MM.1S (cell line): ENCODE measurements at regions not wholly inside any gene's neighbourhood (a gene's known extent, or its start where the extent isn't known, plus 50 kb on each side); places are given as distances from the start of the nearest gene placed in this dataset.
A peak's percentile ranks its signal among the peaks of the same experiment; 100 is the strongest.

Experiments
- DNase-seq: peaks from one replicate; pipeline ENCODE4 v3.0.0-alpha.2; 2015
- H2AFZ ChIP-seq: fragments of 300-600 bp; sonication (generic); 2 replicates; pipeline ENCODE4 v1.6.0; 2016; ENCODE audit warnings: antibody characterized with exemption, low read length
- H3F3A ChIP-seq: fragments of 300-600 bp; sonication (generic); 2 replicates; pipeline ENCODE4 v1.6.1; 2016; ENCODE audit warnings: mild to moderate bottlenecking, antibody characterized with exemption, low read length, moderate library complexity, mixed read lengths; ENCODE audit not compliant: insufficient read depth
- H3K27ac ChIP-seq: fragments of 300-600 bp; sonication (generic); 2 replicates; pipeline ENCODE4 v1.5.1; 2016; ENCODE audit warnings: mild to moderate bottlenecking, low read length
- H3K27me3 ChIP-seq: fragments of 300-600 bp; sonication (generic); replicated peaks from 2 replicates; pipeline ENCODE4 v1.6.0; 2016; ENCODE audit warnings: low read length; ENCODE audit not compliant: insufficient read depth
- H3K36me3 ChIP-seq: fragments of 300-600 bp; sonication (generic); replicated peaks from 2 replicates; pipeline ENCODE4 v1.6.1; 2016; ENCODE audit warnings: mild to moderate bottlenecking, low read length, mixed read lengths; ENCODE audit not compliant: insufficient read depth
- H3K4me1 ChIP-seq: fragments of 300-600 bp; sonication (generic); 2 replicates; pipeline ENCODE4 v1.6.1; 2016; ENCODE audit warnings: low read length, mixed read lengths
- H3K4me2 ChIP-seq: fragments of 300-600 bp; sonication (generic); 2 replicates; pipeline ENCODE4 v1.6.0; 2016; ENCODE audit warnings: low read depth, low read length
- H3K4me3 ChIP-seq: fragments of 300-600 bp; sonication (generic); 2 replicates; pipeline ENCODE4 v1.5.1; 2016; ENCODE audit warnings: low read length, mixed read lengths
- H3K79me2 ChIP-seq: fragments of 300-600 bp; sonication (generic); 2 replicates; pipeline ENCODE4 v1.6.1; 2016; ENCODE audit warnings: mixed run types, low read length, mixed read lengths
- H3K9ac ChIP-seq: fragments of 300-600 bp; sonication (generic); 2 replicates; pipeline ENCODE4 v1.6.1; 2016; ENCODE audit warnings: low read length, mixed read lengths
- H3K9me2 ChIP-seq: fragments of 300-600 bp; sonication (generic); replicated peaks from 2 replicates; pipeline ENCODE4 v1.6.1; 2016; ENCODE audit warnings: mild to moderate bottlenecking, low read length, mixed read lengths; ENCODE audit not compliant: insufficient read depth
- H3K9me3 ChIP-seq: fragments of 300-600 bp; sonication (generic); replicated peaks from 2 replicates; pipeline ENCODE4 v1.6.1; 2016; ENCODE audit warnings: mild to moderate bottlenecking, low read length, mixed read lengths; ENCODE audit not compliant: insufficient read depth
- H4K20me1 ChIP-seq: fragments of 300-600 bp; sonication (generic); 2 replicates; pipeline ENCODE4 v1.6.1; 2016; ENCODE audit warnings: mild to moderate bottlenecking, low read length, moderate library complexity, mixed read lengths; ENCODE audit not compliant: insufficient read depth
- CTCF ChIP-seq: fragments of 300-600 bp; sonication (generic); IDR thresholded peaks from 2 replicates; pipeline ENCODE4 v1.5.1; 2016; ENCODE audit warnings: antibody characterized with exemption, low read length, mixed read lengths
- EZH2 ChIP-seq: fragments of 300-600 bp; sonication (generic); optimal IDR thresholded peaks from 2 replicates; pipeline ENCODE3; 2017; ENCODE audit warnings: low read depth, mild to moderate bottlenecking, antibody characterized with exemption, low read length, mixed read lengths
- EZH2phosphoT487 ChIP-seq: fragments of 300-600 bp; sonication (generic); IDR thresholded peaks from 2 replicates; pipeline ENCODE4 v1.6.1; 2018; ENCODE audit warnings: antibody characterized with exemption, low read length

- Histone ChIP-seq H3F3A (no peaks in the 10 kb centered on the region), H4K20me1 (no peaks in the 10 kb centered on the region), H3K9me3 (no peaks in the 10 kb centered on the region), H3K4me1 (no peaks in the 10 kb centered on the region), H3K36me3 (no peaks in the 10 kb centered on the region), H3K27me3 (no peaks in the 10 kb centered on the region), H3K4me3 (no peak overlapping the region), H2AFZ (no peak overlapping the region), H3K27ac (no peak overlapping the region), H3K9ac (no peak overlapping the region), H3K79me2 (no peaks in the 10 kb centered on the region), H3K4me2 (no peak overlapping the region), H3K9me2 (no peaks in the 10 kb centered on the region)
- TF ChIP-seq CTCF (no peak), EZH2phosphoT487 (no peak), EZH2 (no peak)
- no peak for DNase-seq
These were observed 309.5 kb upstream of the PODXL start for GRCh38 chr7:131865911-131866310.

- Histone ChIP-seq H3F3A (no peaks in the 10 kb centered on the region), H2AFZ (no peak overlapping the region), H3K79me2 (no peaks in the 10 kb centered on the region), H3K4me3 (no peak overlapping the region), H3K4me2 (no peak overlapping the region), H4K20me1 (0 out of 2 replicates have a peak, but pooled peaks cover under 1% of the 10 kb centered on the region), H3K9me2 (no peaks in the 10 kb centered on the region), H3K9ac (no peak overlapping the region), H3K9me3 (no peaks in the 10 kb centered on the region), H3K36me3 (no peaks in the 10 kb centered on the region), H3K27me3 (no peaks in the 10 kb centered on the region), H3K27ac (no peak overlapping the region), H3K4me1 (no peaks in the 10 kb centered on the region)
- TF ChIP-seq CTCF, result no peak
- TF ChIP-seq EZH2phosphoT487, result no peak
- no peak for TF ChIP-seq EZH2
- DNase-seq, result no peak
These were observed 305.4 kb upstream of the PODXL start for GRCh38 chr7:131861620-131862346.

- 0 out of 2 replicates have a peak overlapping the region, but pooled peaks have one; percentile 18 for H2AFZ ChIP-seq
These were observed 302.9 kb upstream of the PODXL start for GRCh38 chr7:131859147-131859821.

More at GRCh38 chr7:131859147-131859821, 302.9 kb upstream of the PODXL start:
- H3K9me2 ChIP-seq, result no peaks in the 10 kb centered on the region
- DNase-seq, result peak; percentile 62
- no peaks in the 10 kb centered on the region for H3K36me3 ChIP-seq
- no peaks in the 10 kb centered on the region for H3K4me1 ChIP-seq
- no peak overlapping the region for H3K27ac ChIP-seq
- H3K4me3 ChIP-seq, result no peak overlapping the region
- TF ChIP-seq CTCF (peak; percentile 97), EZH2phosphoT487 (no peak)
- no peak overlapping the region for H3K9ac ChIP-seq
- H4K20me1 ChIP-seq, result 0 out of 2 replicates have a peak, but pooled peaks cover 2% of the 10 kb centered on the region
- no peaks in the 10 kb centered on the region for H3F3A ChIP-seq
- no peaks in the 10 kb centered on the region for H3K9me3 ChIP-seq
- no peaks in the 10 kb centered on the region for H3K27me3 ChIP-seq
- no peaks in the 10 kb centered on the region for H3K79me2 ChIP-seq
- no peak overlapping the region for H3K4me2 ChIP-seq
